ENCODE measurements at regions not wholly inside any gene's neighbourhood (a gene's known extent, or its start where the extent isn't known, plus 50 kb on each side); places are given as distances from the start of the nearest gene placed in this dataset.
"Not testable (repeated sequence)": the region's sequence is repeated elsewhere in the genome, so short reads cannot be mapped to it uniquely, and the experiment has no call there.

DNA sequence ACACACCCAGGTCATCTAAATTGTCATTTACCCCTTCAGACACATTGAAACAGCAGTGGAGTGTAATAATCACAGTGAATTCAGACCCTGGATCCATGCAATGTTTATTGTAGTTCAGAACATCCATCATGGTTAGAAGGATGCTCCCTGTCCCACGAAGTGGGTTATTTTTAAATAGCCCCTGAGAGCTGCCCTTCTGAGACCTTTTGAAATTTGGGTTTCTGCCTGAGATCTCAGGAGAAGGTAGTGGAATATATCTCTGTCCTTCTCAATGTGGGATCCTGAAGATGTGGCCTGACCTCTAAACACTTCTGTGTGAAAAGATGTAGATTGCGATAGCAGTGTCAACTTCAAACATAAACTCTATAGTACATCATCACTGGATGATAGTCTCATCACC, 1080.6 kb downstream of the TMEM121 start:
- DNase-seq: no peak

DNA sequence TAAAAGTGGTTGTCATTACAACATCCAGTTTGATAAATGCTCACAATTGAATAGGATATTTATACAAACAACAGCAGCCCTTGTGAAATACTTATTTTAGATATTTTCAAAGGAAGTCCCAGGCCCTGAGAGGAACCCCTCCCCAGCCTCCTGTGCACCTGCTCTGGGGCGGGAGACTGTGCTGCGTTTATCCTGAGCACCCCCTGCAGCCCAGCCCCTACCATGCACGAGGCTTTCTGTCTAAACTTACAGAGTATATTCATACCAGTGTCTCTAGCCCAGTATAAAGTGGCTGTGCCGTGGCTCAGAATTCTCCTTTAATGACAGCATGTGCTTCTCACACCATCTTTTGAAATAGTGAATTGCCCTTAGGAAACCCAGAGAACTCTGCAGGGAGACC, 1084.3 kb downstream of the TMEM121 start:
- DNase-seq: no peak

DNA sequence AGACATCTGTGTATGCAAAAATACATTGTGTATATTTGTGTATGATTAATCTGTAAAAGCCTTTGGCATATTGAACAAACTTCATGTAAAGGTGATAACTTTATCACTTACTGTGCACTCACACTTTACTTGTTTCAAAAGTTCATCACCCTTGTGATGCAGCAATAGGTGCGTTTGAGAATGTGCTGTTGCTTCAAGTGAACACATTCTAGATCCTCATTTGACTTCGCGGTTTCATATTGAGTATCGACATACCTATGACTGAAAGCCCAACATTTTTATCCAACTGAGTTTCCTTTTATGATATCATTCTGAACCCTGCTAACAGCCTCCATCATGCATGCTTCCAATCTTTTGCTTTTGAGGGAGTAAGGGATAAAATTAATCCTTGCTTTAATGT, 1086.9 kb downstream of the TMEM121 start:
- DNase-seq: no peak

DNA sequence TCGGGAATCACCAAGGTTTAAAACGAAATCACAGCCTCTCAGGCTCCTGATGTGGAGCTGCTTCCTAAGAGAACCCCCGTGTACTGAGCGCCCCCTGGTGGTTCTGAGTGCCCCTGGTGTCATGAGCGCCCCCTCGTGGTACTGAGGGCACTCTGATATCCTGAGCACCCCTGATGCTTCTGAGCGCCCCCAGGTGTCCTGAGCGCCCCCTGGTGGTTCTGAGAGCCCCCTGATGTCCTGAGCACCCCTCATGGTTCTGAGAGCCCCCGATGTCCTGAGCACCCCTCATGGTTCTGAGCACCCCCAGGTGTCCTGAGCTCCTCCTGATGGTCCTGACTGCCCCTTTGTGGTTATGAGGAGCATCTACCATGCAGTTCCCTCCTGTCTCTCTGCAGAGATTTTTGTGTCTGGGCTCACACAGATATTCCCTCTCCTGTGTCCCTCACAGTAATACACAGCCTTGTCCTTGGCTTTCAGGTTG, 1092.1 kb downstream of the TMEM121 start:
- DNase-seq: peak in 1 of 2 experiments; percentile 27

DNA sequence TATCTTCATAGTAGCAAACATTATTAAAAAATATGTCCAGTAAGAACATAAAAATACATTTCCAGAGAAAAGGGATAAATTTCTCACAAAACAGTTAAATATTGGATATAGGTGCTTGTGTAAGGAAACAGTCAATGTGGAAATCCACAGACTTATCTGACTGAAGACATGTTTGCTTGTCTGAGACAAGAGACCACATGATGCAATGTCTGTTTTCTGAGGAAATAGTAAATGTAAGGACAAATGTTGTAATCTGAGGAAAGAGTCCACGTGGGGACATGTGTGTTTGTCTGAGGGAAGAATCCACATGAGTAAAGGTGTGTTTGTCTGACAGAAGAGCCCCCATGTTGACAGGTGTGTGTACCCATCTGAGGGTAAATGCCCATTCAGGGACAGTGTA, 1093.2 kb downstream of the TMEM121 start:
- DNase-seq: no peak

DNA sequence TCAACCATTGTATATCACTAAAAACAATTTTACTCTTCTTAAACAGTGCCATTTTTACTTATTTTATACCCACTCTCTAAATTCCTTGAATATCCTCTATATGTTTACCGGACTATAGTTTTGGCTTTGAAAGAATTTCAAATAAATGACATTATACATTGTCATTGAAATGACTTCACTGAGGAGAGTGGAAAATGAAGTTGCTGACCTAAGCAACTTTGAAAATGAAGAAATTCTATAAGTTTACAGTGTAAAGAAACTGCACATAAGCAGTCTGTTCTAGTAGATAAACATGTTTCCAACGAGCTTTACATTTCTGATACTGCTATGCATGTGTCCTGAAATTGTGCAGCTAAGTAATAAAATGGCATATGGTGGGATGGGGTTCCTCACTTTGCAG, 1094.0 kb downstream of the TMEM121 start:
- DNase-seq: no peak

DNA sequence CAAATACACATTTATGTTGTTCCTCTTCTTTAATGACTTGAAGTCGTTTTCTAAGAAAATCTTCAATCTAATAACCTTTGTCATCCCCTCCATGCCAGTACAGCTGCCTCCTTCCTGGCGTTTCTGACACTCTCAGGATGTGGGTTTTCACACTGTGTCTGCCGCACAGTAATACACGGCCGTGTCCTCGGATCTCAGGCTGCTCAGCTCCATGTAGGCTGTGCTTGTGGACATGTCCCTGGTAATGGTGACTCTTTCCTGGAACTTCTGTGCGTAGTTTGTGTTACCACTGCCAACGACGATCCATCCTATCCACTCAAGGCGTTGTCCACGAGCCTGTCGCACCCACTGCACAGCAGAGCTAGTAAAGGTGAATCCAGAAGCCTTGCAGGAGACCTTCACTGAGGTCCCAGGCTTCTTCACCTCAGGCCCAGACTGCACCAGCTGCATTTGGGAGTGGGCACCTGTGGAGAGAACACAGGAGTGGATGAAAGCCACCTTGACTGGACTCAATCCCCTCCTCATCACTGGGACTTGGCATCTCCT, 1095.9 kb downstream of the TMEM121 start:
- no peak for DNase-seq

DNA sequence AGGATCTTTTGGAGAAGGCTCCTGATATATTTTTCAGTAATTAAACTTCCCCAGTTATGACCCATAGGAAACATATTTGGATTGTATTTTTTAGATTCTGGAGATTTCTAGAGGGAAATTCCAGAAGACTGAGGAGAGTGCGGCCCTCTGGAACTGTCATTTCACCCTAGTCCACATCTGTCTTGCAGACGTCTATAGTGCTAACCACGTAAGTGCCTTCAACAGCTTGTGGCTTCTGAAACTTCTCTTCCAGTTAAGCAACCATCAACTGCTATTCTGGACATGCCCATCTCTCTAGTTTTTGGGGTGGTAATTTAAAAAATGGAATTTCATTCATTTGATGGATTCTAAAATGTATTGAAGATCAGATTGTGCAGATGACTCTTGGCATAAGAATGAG, 1098.8 kb downstream of the TMEM121 start:
- no peak for DNase-seq

DNA sequence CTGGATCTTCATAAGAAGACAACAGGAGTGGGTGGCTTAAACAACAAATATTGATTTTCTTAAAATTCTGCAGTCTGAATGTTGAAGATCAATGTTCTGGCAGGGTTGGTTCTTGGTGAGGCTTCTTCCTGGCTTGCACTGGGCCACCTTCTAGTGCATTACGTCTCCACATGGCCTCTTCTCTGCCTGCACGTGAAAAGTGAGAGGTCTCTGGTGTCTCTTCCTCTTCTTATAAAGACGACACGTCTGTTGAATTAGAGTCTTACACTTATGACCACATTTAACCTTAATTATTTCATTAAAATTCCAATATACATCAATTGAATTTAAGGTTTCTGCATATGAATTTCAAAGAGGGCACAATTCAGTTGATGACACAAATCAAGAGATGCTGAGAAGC, 1100.1 kb downstream of the TMEM121 start:
- not testable (repeated sequence) for DNase-seq

DNA sequence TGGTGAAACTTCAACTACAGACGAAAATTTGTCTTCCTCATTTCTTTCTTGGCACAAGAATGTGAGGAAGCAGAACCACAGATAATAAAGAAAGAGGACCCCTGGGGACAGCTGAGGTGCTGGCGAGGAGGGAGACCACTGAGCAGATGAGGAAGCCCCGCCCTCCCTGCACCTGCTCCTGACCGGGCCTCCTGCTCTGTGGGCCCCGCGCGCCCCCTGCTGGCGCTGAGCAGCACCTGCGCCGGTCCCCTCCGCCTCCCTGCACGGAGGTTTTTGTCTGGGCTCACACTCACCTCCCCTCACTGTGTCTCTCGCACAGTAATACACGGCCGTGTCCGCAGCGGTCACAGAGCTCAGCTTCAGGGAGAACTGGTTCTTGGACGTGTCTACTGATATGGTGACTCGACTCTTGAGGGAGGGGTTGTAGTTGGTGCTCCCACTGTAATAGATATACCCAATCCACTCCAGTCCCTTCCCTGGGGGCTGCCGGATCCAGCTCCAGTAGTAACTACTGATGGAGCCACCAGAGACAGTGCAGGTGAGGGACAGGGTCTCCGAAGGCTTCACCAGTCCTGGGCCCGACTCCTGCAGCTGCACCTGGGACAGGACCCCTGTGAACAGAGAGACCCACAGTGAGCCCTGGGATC, 1100.7 kb downstream of the TMEM121 start:
- DNase-seq: peak in 1 of 2 experiments; percentile 15

DNA sequence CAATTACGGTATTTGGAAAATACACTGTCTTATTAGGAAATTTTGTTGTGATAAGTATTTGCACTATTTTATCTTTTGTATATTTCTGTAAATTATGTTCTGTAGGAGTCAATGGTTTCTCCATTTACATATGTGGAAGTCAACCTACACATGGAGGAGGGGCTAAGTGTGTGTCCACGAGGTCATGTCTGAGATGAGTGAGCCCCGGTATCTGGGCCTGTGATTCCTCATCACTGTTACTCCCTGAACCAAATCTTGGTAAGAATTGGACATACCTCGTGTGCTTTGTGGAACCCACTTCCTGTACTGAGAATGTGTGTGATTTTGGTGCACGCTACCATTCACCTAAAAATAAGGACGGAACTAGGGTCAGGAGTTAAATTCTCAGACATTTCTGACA, 1105.5 kb downstream of the TMEM121 start:
- no peak for DNase-seq

DNA sequence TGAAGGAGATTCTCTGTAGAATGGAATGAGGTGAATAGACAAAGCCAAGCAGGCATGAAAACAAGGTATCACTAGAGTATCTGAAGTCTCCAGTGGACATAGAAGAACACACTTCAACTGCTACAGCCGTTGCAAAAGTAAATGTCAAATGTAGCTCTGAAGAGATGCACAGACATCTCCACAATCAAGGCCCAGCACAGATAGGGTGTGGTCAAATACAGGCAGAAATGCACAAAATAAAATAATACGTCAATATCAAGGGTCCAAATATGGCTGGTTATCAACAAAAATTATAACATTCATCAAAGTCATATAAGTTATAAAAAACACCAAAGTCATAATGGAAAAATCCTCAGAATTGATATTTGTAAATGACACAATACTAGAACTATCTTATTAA, 1107.3 kb downstream of the TMEM121 start:
- no peak for DNase-seq

DNA sequence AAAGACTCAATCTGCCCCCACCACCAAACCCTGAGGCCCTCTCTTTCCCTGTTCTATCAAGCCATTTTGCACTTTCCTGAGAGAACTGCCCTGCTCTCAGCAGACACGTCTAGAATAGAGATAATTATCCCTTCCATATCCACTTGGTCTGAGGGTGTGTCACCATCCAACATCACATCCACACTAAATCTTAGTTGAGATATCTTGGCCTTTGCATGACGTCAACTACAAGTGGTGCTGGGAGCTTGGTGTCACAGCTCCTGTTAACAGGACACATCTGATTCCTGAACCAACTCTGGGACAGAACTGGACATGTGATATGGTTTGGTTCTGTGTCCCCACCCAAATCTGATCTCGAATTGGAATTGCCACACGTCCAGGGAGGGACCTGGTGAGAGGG, 1109.2 kb downstream of the TMEM121 start:
- DNase-seq: no peak

DNA sequence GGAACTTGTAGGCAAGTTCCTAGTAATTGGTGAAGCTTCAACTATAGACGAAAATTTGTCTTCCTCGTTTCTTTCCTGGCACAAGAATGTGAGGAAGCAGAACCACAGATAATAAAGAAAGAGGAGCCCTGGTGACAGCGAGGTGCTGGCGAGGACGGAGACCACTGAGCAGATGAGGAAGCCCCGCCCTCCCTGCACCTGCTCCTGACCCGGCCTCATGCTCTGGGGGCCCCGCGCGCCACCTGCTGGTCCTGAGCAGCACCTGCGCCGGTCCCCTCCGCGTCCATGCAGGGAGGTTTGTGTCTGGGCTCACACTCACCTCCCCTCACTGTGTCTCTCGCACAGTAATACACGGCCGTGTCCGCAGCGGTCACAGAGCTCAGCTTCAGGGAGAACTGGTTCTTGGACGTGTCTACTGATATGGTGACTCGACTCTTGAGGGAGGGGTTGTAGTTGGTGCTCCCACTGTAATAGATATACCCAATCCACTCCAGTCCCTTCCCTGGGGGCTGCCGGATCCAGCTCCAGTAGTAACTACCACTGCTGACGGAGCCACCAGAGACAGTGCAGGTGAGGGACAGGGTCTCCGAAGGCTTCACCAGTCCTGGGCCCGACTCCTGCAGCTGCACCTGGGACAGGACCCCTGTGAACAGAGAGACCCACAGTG, 1112.5 kb downstream of the TMEM121 start:
- not testable (repeated sequence) for DNase-seq

DNA sequence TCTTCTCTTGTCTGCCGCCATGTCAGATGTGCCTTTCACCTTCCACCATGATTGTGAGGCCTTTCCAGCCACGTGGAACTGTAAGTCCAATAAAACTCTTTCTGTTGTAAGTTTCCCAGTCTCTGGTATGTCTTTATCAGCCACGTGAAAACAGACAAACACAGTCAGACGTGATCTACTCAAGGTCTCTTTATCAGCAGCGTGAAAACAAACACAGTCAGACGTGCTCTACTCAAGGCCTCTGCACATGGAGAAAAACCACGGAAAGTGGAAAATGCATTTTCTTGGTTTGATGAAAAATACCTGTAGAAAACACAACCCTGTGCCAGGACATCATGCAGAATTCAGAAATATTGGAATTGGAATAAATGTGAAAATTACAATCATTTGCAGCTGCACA, 1115.7 kb downstream of the TMEM121 start:
- no peak for DNase-seq

DNA sequence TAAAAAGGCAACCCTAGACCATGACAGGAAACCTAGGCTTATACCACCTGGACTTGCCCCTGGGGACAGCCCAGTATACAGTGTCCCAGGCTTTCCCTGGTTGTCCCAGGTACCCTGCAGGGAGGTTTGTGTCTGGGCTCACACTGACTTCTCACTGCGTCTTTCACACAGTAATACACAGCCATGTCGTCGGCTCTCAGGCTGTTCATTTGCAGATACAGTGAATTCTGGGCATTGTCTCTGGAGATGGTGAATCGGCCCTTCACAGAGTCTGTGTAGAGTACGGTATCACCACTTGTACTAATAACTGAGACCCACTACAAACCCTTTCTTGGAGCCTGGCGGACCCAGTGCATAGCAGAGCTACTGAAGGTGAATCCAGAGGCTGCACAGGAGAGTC, 1116.6 kb downstream of the TMEM121 start:
- DNase-seq: not testable (repeated sequence)

DNA sequence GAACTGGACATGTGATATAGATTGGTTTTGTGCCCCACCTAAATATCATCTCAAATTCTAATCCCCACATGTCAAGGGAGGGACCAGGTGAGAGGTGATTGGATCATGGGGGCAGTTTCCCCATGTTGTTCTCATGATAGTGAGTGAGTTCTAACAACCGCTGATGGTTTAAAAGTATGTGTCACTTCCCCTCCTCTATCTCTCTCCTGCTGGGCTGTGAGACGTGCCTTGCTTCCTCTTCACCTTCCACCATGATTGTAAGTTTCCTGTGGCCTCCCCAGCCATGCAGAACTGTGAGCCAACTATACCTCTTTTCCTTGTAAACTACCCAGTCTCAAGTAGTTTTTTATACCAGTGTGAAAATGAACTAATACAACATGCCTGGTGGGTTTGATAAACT, 1122.5 kb downstream of the TMEM121 start:
- not testable (repeated sequence) for DNase-seq

DNA sequence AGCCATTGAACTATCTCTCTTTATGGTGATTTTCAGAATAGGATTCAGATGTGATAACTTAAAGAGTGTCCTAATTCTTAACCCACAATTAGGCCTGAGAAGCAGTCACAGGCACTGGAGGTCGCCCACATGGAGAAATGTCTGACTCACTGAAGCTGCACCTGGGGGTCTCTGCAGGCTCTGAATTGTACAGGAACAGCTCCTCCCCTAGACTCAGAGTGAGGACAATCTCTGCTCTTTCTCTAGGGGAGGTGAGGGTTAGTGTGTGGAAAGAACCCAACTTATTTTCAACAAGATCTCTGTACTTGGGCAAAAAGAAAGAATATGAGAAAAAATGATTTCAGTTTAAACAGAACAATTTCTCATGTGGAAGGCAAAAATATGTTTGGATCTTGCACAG, 1124.6 kb downstream of the TMEM121 start:
- no peak for DNase-seq

DNA sequence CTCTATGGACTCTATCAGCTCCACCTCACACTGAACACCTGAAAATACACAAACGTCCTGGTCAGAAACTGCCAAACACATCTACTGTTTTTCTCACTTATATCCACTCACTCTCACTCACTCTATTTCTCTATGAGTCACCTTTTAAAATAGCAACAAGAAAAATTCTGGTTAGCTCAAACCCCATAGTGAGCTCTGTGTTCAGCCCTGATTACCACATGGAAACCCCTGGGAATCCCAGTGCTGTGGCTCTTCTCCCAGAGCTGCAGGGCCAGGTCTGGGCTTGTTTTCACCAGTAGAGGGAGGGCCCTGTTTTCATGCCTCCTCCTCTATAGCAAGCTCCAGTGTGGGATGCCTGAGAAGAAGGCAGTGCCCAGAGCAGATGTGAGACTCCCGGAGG, 1126.1 kb downstream of the TMEM121 start:
- DNase-seq: no peak

DNA sequence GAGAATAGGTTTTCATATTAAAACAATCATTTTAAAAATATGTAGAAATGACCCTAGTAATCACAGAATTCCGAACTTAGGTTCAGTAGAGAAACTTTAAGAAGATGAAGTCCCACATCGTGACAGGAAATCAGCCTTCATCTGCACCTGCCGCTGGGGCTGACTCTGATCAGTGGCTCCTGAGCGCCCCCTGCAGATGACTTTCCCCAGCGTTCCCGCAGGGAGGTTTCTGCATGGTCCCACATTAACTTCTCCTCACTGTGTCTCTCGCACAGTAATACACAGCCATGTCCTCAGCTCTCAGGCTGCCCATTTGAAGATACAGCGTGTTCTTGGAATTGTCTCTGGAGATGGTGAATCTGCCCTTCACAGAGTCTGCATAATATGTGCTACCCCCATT, 1131.1 kb downstream of the TMEM121 start:
- DNase-seq: no peak

DNA sequence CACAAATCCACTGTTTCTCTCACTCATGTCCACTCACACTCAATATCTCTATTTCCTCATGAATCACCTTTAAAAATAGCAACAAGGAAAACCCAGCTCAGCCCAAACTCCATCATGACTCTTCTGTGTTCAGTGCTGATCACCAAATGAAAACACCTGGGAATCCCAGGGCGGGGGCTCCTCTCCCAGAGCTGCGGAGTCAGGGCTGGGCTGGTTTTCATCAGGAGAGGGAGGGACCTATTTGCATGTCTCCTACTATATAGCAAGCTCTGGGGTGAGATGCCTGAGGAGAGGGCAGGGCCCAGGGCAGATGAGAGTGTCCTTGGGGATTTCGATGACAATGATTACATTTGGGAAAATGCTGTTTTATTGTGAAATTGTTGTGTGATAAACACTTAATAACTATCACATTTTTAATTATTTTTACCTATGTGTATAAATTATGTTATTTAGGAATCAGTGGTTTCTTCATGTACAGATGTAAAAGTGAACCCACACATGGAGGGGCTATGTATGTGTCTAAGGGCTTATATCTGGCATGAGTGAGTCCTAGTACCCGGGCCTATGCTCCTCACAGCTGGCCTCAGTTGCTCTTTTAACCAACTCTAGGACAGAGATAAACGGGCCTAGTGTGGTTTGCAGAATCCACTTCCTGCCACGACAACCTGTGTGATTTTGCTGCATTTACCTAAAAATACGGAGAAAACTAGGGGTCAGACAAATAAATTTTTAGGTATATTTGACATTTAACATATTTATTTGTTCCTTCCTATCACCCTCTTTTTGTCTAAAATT, 1131.9 kb downstream of the TMEM121 start:
- DNase-seq: not testable (repeated sequence)

DNA sequence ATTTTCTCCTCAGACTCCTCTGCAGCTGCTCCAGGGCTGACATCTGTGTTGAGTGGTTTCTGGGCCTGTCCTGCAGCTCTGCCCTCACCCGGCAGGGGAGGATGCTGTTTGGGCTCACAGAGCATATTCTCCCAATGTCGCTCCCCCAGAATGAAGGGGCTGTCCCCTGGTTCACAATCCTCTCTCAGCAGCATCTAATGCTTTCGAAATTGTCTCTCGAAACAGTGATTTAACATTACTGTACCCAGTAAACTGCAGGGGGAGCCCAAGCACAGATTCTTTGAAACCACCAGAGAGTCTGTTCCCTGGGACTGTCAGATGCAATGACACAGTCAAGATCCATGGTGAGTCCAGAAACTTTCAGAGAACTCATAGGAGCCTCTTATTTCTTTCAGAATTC, 1135.2 kb downstream of the TMEM121 start:
- DNase-seq: peak in 1 of 2 experiments; percentile 9

DNA sequence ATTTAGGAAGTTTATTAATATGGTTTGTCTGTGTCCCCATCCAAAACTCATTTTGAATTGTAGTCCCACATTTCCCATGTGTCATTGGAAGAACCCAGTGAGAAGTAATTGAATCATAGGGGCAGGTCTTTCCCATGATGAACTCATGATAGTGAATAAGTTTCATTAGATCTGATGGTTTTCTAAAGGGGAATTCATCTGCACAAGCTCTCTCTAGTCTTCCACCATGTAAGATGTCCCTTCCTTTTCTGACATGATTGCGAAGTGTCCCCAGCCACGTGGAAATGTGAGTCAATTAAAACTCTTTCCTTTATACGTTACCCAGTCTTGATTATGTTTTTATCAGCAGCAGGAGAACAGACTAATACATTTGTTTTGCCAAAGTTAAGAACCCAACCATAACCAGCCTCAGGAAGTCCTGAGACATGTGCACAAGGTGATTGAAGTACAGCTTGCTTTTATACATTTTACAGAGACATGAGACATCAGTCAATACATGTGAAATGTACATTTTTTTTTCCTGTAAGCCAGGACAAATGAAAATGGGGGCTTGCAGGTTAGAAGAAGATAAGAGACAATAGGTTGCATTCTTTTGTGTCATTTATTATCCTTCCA, 1136.7 kb downstream of the TMEM121 start:
- DNase-seq: no peak
